Vagina (tissue), 2 donors: ENCODE measurements at regions not wholly inside any gene's neighbourhood (a gene's known extent, or its start where the extent isn't known, plus 50 kb on each side); places are given as distances from the start of the nearest gene placed in this dataset.

Experiments
- DNase-seq, 2 donors: peaks; one replicate each; pipeline ENCODE4 v3.0.0-alpha.2; 2017; ENCODE audit errors: extremely low spot score in 2 of 2
- H3K27ac ChIP-seq: fragments of 200-600 bp; sonication (generic); one replicate; pipeline ENCODE4 v1.5.1; 2019
- H3K27me3 ChIP-seq: fragments of 200-600 bp; sonication (generic); one replicate; pipeline ENCODE4 v1.5.1; 2019
- H3K36me3 ChIP-seq, 2 donors: fragments of 200-600 bp; sonication (generic); one replicate each; pipeline ENCODE4 v1.5.1; 2017 to 2019
- H3K4me1 ChIP-seq: fragments of 200-600 bp; sonication (generic); one replicate; pipeline ENCODE4 v1.5.1; 2019
- H3K4me3 ChIP-seq, 2 donors: fragments of 200-600 bp; sonication (generic); 1 replicate in 1 of 2; 2 replicates in 1 of 2; pipeline ENCODE4 v1.5.1; 2016 to 2019
- H3K9me3 ChIP-seq: fragments of 200-600 bp; sonication (generic); one replicate; pipeline ENCODE4 v1.5.1; 2019
- CTCF ChIP-seq, 3 experiments: fragments of 450-650 bp in 2 of 3; fragments of 200-600 bp in 1 of 3; sonication (generic) in 1 of 3; IDR thresholded peaks; one replicate each; pipeline ENCODE4 v1.5.1; 2017 to 2019; ENCODE audit warnings: antibody characterized with exemption in 3 of 3, mild to moderate bottlenecking in 2 of 3, moderate library complexity in 2 of 3
- POLR2A ChIP-seq, 2 donors: fragments of 450-650 bp; IDR thresholded peaks; one replicate each; pipeline ENCODE4 v1.6.1; 2017; ENCODE audit warnings: antibody characterized with exemption in 2 of 2, mild to moderate bottlenecking in 2 of 2, moderate library complexity in 2 of 2
- POLR2AphosphoS5 ChIP-seq, 2 donors: sonication (generic); formaldehyde crosslinking; IDR thresholded peaks; one replicate each; pipeline ENCODE4 v1.9.0; 2017; ENCODE audit warnings: antibody characterized with exemption in 2 of 2, mild to moderate bottlenecking in 2 of 2, low read depth in 1 of 2; ENCODE audit not compliant: insufficient read depth in 1 of 2
- intact Hi-C: fragments of 100-400 bp; cut with DNase I; formaldehyde crosslinking; loops from one replicate; pipeline ENCODE4 v1.15.1; 2023

DNA sequence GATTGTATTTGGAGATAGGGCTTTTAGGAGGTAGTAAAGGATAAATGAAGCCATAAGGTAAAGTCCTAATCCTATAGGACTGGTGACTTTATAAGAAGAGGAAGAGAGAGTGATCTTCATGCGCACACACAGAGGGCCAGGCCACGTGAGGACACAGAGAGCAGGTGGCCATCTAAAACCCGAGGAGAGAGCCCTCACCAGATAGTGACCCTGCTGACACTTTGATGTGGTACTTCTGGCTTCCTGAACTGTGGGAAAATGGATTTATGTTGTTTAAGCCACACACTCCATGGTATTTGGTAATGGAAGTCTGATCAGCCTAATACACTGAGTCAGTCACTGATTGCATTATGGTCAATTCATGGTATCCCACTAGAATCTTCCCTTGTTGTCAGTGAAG lies 164.9 kb upstream of the TAPT1 start:
- Histone ChIP-seq H3K4me3 (no peak overlapping the region), H3K9me3 (no peaks in the 10 kb centered on the region), H3K36me3 (no peaks in the 10 kb centered on the region), H3K4me1 (no peaks in the 10 kb centered on the region), H3K27ac (no peak overlapping the region), H3K27me3 (no peaks in the 10 kb centered on the region)
- DNase-seq: no peak
- intact Hi-C loops: no loop called here
- TF ChIP-seq POLR2A (IDR thresholded peaks at IDR 0.05) (no peak), POLR2AphosphoS5 (IDR thresholded peaks at IDR 0.05; ENCODE audit: insufficient read depth in 1 of 2, low read depth in 1 of 2) (no peak), CTCF (IDR thresholded peaks at IDR 0.05) (no peak)

DNA sequence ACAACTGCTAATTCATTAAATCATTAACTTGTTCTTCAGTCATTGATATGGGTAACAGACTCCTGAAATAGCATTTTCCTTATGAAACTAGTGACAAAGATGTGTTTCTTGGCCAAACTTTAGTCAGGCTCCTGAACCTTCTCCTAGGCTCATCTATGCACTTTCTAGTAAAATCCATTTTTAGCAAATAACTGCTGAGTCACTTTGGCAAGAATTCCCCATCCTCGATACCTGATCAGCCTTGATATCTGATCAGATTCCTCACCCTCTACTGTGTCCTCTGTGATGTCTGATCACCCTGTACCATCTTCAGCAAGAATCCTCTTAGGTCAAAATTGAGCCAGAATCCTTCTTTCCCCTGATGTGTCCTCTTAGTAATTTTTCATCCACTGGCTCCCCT lies 161.2 kb upstream of the TAPT1 start:
- TF ChIP-seq POLR2AphosphoS5 (IDR thresholded peaks at IDR 0.05; ENCODE audit: insufficient read depth in 1 of 2, low read depth in 1 of 2) (no peak), POLR2A (IDR thresholded peaks at IDR 0.05) (no peak), CTCF (IDR thresholded peaks at IDR 0.05) (no peak)
- no peak for DNase-seq
- intact Hi-C loops: no loop called here

DNA sequence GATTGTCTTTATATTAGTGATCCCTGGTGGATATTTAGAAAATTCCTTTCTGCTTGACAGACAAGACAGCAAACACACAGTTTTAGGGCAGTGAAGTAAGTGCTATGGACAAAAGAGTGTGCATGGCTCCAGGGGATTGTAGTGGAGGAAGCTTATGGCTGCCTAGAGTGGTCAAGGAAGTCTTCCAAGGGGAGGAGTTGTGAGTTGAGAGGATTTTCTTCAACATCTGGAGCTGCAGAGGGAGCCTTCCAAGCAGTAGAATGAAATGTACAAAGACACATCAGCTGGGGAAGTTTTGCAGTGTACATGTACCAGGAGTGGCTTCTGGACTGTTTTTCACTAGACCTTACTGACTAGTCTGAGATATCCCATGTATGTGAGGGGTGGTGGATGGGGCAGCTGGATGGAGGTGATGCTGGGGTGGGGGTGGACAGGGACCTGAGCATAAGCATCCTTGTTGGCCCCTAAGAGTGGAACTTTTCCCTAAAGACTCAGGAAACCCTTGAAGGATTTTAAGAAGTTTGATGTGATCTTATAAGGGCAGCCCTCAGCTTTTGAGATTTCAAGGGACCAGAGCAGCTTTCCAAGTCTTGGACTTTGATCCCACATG lies 160.5 kb upstream of the TAPT1 start:
- TF ChIP-seq POLR2A (IDR thresholded peaks at IDR 0.05) (no peak), CTCF (IDR thresholded peaks at IDR 0.05) (no peak), POLR2AphosphoS5 (IDR thresholded peaks at IDR 0.05; ENCODE audit: insufficient read depth in 1 of 2, low read depth in 1 of 2) (no peak)
- Histone ChIP-seq H3K27me3 (no peaks in the 10 kb centered on the region), H3K4me1 (no peaks in the 10 kb centered on the region), H3K36me3 (no peaks in the 10 kb centered on the region), H3K9me3 (no peaks in the 10 kb centered on the region), H3K4me3 (no peak overlapping the region), H3K27ac (no peak overlapping the region)
- no peak for DNase-seq
- intact Hi-C loops: no loop called here

More for the DNA sequence above, 161.2 kb upstream of the TAPT1 start:
- Histone ChIP-seq H3K4me1 (no peaks in the 10 kb centered on the region), H3K27me3 (no peaks in the 10 kb centered on the region), H3K27ac (no peak overlapping the region), H3K9me3 (no peaks in the 10 kb centered on the region), H3K36me3 (no peaks in the 10 kb centered on the region), H3K4me3 (no peak overlapping the region)

GRCh38 chr4:16384576-16384975 lies 158.3 kb upstream of the TAPT1 start:
- Histone ChIP-seq H3K4me1 (no peaks in the 10 kb centered on the region), H3K9me3 (no peaks in the 10 kb centered on the region), H3K36me3 (no peaks in the 10 kb centered on the region), H3K4me3 (no peak overlapping the region), H3K27ac (no peak overlapping the region), H3K27me3 (no peaks in the 10 kb centered on the region)
- no peak for DNase-seq
- TF ChIP-seq POLR2A (IDR thresholded peaks at IDR 0.05) (no peak), CTCF (IDR thresholded peaks at IDR 0.05) (no peak), POLR2AphosphoS5 (IDR thresholded peaks at IDR 0.05; ENCODE audit: insufficient read depth in 1 of 2, low read depth in 1 of 2) (no peak)
- intact Hi-C loops: no loop called here

DNA sequence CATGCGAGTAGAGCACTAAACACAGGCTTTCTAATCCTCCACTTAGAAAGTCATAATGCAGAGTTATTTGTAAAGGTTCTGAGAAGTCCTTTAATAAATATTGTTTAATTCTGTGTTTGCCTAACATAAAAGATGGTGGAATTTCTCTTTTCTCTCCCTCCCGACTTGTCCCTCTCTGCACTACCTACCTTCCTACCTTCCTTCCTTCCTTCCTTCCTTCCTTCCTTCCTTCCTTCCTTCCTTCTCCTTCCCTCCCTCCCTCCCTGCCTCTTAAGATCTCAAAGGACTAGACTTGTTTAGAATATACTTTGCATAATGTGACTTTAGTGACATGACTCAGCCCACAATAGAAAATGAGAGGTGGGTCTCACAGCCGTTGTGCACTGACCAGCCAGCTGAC lies 156.3 kb upstream of the TAPT1 start:
- H3K4me3 ChIP-seq: no peak overlapping the region
- H3K4me1 ChIP-seq: no peaks in the 10 kb centered on the region
- no peak for DNase-seq
- no peaks in the 10 kb centered on the region for H3K27me3 ChIP-seq
- no peaks in the 10 kb centered on the region for H3K36me3 ChIP-seq
- no peak overlapping the region for H3K27ac ChIP-seq
- no peaks in the 10 kb centered on the region for H3K9me3 ChIP-seq
- intact Hi-C loops: no loop called here
- TF ChIP-seq POLR2A (IDR thresholded peaks at IDR 0.05) (no peak), POLR2AphosphoS5 (IDR thresholded peaks at IDR 0.05; ENCODE audit: insufficient read depth in 1 of 2, low read depth in 1 of 2) (no peak), CTCF (IDR thresholded peaks at IDR 0.05) (no peak)
